HepG2 (cell line): ENCODE measurements at regions not wholly inside any gene's neighbourhood (a gene's known extent, or its start where the extent isn't known, plus 50 kb on each side); places are given as distances from the start of the nearest gene placed in this dataset.

ENCODE experiments used
- ATAC-seq: fragments of 200-7000 bp; cut with Tn5 transposase; 3 replicates; pipeline ENCODE4 v1.9.1; 2020; ENCODE audit warnings: mild to moderate bottlenecking, moderate library complexity
- BruUV-seq: library from RNA; stranded (reverse); fragments of 400-500 nt; replicated peaks from 2 replicates; lab custom pipeline; 2021; lab: Mats Ljungman, UMichigan
- CTCF ChIA-PET: fragments of 300-600 bp; formaldehyde crosslinking; extraction: SDS; loops from one replicate; lab custom pipeline; 2021; ENCODE audit warnings: low total read pairs, inconsistent platforms, low intra/inter-chr PET ratio; lab: Yijun Ruan, JAX
- POLR2A ChIA-PET: fragments of 350-600 bp; sonication (Branson Sonifier 250); formaldehyde crosslinking; loops from one replicate; lab custom pipeline; 2020; ENCODE audit warnings: antibody characterized with exemption, inconsistent platforms; lab: Yijun Ruan, JAX
- DNase-seq: peaks from one replicate; pipeline ENCODE4 v3.0.0-alpha.2; 2015; ENCODE audit warnings: low spot score
- FAIRE-seq: peaks from 3 replicates; lab custom pipeline; 2011; peaks lifted over from hg19 to GRCh38; lab: Jason Lieb, UNC
- H2AFZ ChIP-seq: one replicate; pipeline ENCODE4 v1.6.1; 2011; ENCODE audit warnings: low read length, inconsistent platforms
- H3K27ac ChIP-seq: fragments of 300-600 bp; 3 replicates; pipeline ENCODE4 v1.8.0; 2011; ENCODE audit warnings: mixed run types, mild to moderate bottlenecking, mixed read lengths, low read length, inconsistent platforms; ENCODE audit not compliant: insufficient read depth; ENCODE audit errors: extremely low read length
- H3K27me3 ChIP-seq, 2 experiments: fragments of 200-600 bp in 1 of 2; 2 replicates in 1 of 2; 3 replicates in 1 of 2; pipeline versions ENCODE4 v1.6.0 to v1.8.0; 2011; ENCODE audit warnings: low read length in 2 of 2, mild to moderate bottlenecking in 2 of 2, moderate library complexity in 2 of 2, inconsistent platforms in 1 of 2; ENCODE audit not compliant: insufficient read depth in 2 of 2, control insufficient read depth in 1 of 2
- H3K36me3 ChIP-seq, 2 experiments: fragments of 200-600 bp in 1 of 2; replicated peaks in 1 of 2; 2 replicates in 1 of 2; 3 replicates in 1 of 2; pipeline versions ENCODE4 v1.5.1 to v1.8.0; 2011; ENCODE audit warnings: low read length in 2 of 2, inconsistent platforms in 1 of 2; ENCODE audit not compliant: insufficient read depth in 2 of 2, control insufficient read depth in 1 of 2
- H3K4me1 ChIP-seq: 2 replicates; pipeline ENCODE4 v1.5.1; 2012; ENCODE audit warnings: low read length, inconsistent platforms; ENCODE audit not compliant: insufficient read depth
- H3K4me2 ChIP-seq: 2 replicates; pipeline ENCODE4 v1.6.0; 2011; ENCODE audit warnings: low read depth, low read length, inconsistent platforms
- H3K4me3 ChIP-seq, 3 experiments: fragments of 200-600 bp in 1 of 3; sonication (generic), shearing (Covaris generic) in 1 of 3; replicated peaks in 1 of 3; 2 replicates each; pipeline ENCODE4 v1.5.1; 2011 to 2016; ENCODE audit warnings: low read length in 3 of 3, inconsistent platforms in 2 of 3, low read depth in 2 of 3, mild to moderate bottlenecking in 2 of 3, control low read depth in 1 of 3, mixed read lengths in 1 of 3; ENCODE audit not compliant: insufficient read depth in 1 of 3
- H3K79me2 ChIP-seq: one replicate; pipeline ENCODE4 v1.6.1; 2011; ENCODE audit warnings: low read length, inconsistent platforms; ENCODE audit not compliant: insufficient read depth
- H3K9ac ChIP-seq: 2 replicates; pipeline ENCODE4 v1.6.0; 2011; ENCODE audit warnings: mild to moderate bottlenecking, low read depth, low read length, inconsistent platforms; ENCODE audit not compliant: insufficient read depth
- H3K9me3 ChIP-seq: 2 replicates; pipeline ENCODE4 v1.5.1; 2012; ENCODE audit warnings: mild to moderate bottlenecking, low read length
- H4K20me1 ChIP-seq: 2 replicates; pipeline ENCODE4 v1.6.0; 2011; ENCODE audit warnings: inconsistent platforms, mild to moderate bottlenecking, low read length, moderate library complexity; ENCODE audit not compliant: insufficient read depth
- CHD2 ChIP-seq: IDR thresholded peaks from 2 replicates; pipeline ENCODE4 v1.6.1; 2011; ENCODE audit warnings: low read depth, low read length, improper control_type of control experiment
- MAFK ChIP-seq, 2 experiments: IDR thresholded peaks in 1 of 2; conservative IDR thresholded peaks in 1 of 2; 2 replicates each; pipeline ENCODE4 v1.6.1; 2011; ENCODE audit warnings: improper control_type of control experiment in 2 of 2, low read length in 2 of 2
- SIN3B ChIP-seq: fragments of 150-350 bp; IDR thresholded peaks from 2 replicates; pipeline ENCODE4 v1.6.1; 2014; ENCODE audit warnings: low read length
- ZNF331 ChIP-seq: sonication (generic); formaldehyde crosslinking; IDR thresholded peaks from 2 replicates; pipeline ENCODE4 v1.4.0; 2020; ENCODE audit warnings: missing genetic modification reagents
- WGBS: methylation state at CpG from one replicate; pipeline ENCODE4 v1.1.6; 2017; ENCODE audit warnings: low lambda C conversion rate; 5-methylcytosine and 5-hydroxymethylcytosine counted together
- in situ Hi-C: cut with HindIII; loops from 2 replicates; pipeline ENCODE4 v1.10.0; 2017; ENCODE audit warnings: low pct_unique_long_range_greater_than_20kb; ENCODE audit not compliant: extremely low pct_ligation_motif_present
- intact Hi-C: fragments of 100-400 bp; cut with micrococcal nuclease; formaldehyde crosslinking; loops from one replicate; pipeline ENCODE4 v1.10.0; 2022; ENCODE audit not compliant: unreplicated experiment

- no peaks in the 10 kb centered on the region for H3K4me1 ChIP-seq
- in situ Hi-C loops, result no loop called here
- H4K20me1 ChIP-seq, result no peaks in the 10 kb centered on the region
- no peak for TF ChIP-seq SIN3B
- peak in 1 of 2 experiments; percentile 3; a peak in 1 of 4 replicates for TF ChIP-seq MAFK (conservative IDR thresholded peaks at IDR 0.05 in 1 of 2, IDR thresholded peaks at IDR 0.05 in 1 of 2; ENCODE audit: low read length in 2 of 2)
- no peaks in the 10 kb centered on the region for H3K27me3 ChIP-seq
- no peak overlapping the region for H3K9ac ChIP-seq
- ATAC-seq, result no peak
- CTCF ChIA-PET, result no interaction called here
- FAIRE-seq, result no peak
- H2AFZ ChIP-seq, result no peak overlapping the region
- no peak overlapping the region for H3K4me3 ChIP-seq
- 29% methylated on average over 6 of the region's 6 CpGs for WGBS
- H3K27ac ChIP-seq, result no peak overlapping the region
- H3K9me3 ChIP-seq, result no peaks in the 10 kb centered on the region
- no peak for DNase-seq
- POLR2A ChIA-PET, result no interaction called here
- no TSS peak for BruUV-seq
- H3K36me3 ChIP-seq, result no peaks in the 10 kb centered on the region
- intact Hi-C loops, result no loop called here
- no peak overlapping the region for H3K4me2 ChIP-seq
- no peaks in the 10 kb centered on the region for H3K79me2 ChIP-seq
Observed at GRCh38 chr12:23426328-23426727, 523.1 kb downstream of the SOX5 start.

- H3K27ac ChIP-seq, result no peak overlapping the region
Observed at GRCh38 chr12:23428758-23429157, 520.7 kb downstream of the SOX5 start.

More at GRCh38 chr12:23428758-23429157, 520.7 kb downstream of the SOX5 start:
- CTCF ChIA-PET, result no interaction called here
- DNase-seq (no peak), ATAC-seq (no peak), FAIRE-seq (no peak)
- H3K27me3 ChIP-seq, result no peaks in the 10 kb centered on the region
- no peaks in the 10 kb centered on the region for H3K36me3 ChIP-seq
- TF ChIP-seq ZNF331 (CRISPR knock-in tag) (peak; percentile 59; the same call in 1 of the 2 replicates), CHD2 (no peak)
- no peaks in the 10 kb centered on the region for H3K9me3 ChIP-seq
- no peaks in the 10 kb centered on the region for H3K4me1 ChIP-seq
- BruUV-seq, result no TSS peak
- H3K4me3 ChIP-seq, result no peak overlapping the region
- H3K9ac ChIP-seq, result no peak overlapping the region
- no peaks in the 10 kb centered on the region for H3K79me2 ChIP-seq
- intact Hi-C loops (no loop called here), in situ Hi-C loops (no loop called here)
- 27% methylated on average over 6 of the region's 6 CpGs for WGBS
- no peak overlapping the region for H2AFZ ChIP-seq
- POLR2A ChIA-PET, result no interaction called here
- no peak overlapping the region for H3K4me2 ChIP-seq
- H4K20me1 ChIP-seq, result no peaks in the 10 kb centered on the region
